Panc1 (cell line): ENCODE measurements at regions not wholly inside any gene's neighbourhood (a gene's known extent, or its start where the extent isn't known, plus 50 kb on each side); places are given as distances from the start of the nearest gene placed in this dataset.

ENCODE experiments used
- ATAC-seq: fragments of 200-7000 bp; cut with Tn5 transposase; 2 replicates; pipeline ENCODE4 v1.9.1; 2020; ENCODE audit warnings: mild to moderate bottlenecking, moderate library complexity
- BruUV-seq: library from RNA; stranded (reverse); fragments of 400-500 nt; replicated peaks from 2 replicates; lab custom pipeline; 2021; lab: Mats Ljungman, UMichigan
- CTCF ChIA-PET: fragments of 300-600 bp; sonication (Branson Sonifier 250); formaldehyde crosslinking; loops from one replicate; lab custom pipeline; 2022; ENCODE audit warnings: antibody characterized with exemption; lab: Charles Lee
- POLR2A ChIA-PET: fragments of 300-600 bp; sonication (Branson Sonifier 250); formaldehyde crosslinking; loops from one replicate; lab custom pipeline; 2022; ENCODE audit warnings: antibody characterized with exemption; lab: Charles Lee
- DNase-seq: peaks from one replicate; pipeline ENCODE4 v3.0.0-alpha.2; 2010; ENCODE audit warnings: low read depth, low spot score
- H3K27ac ChIP-seq: 2 replicates; pipeline ENCODE4 v1.5.1; 2011; ENCODE audit warnings: mild to moderate bottlenecking, low read length, inconsistent platforms
- H3K27me3 ChIP-seq: fragments of 200-500 bp; sonication (Bioruptor generic); 2 replicates; pipeline ENCODE4 v1.6.0; 2014; ENCODE audit warnings: low read length, inconsistent platforms; ENCODE audit not compliant: control insufficient read depth, insufficient read depth
- H3K36me3 ChIP-seq: fragments of 200-500 bp; sonication (Bioruptor generic); 2 replicates; pipeline ENCODE4 v1.5.1; 2014; ENCODE audit warnings: inconsistent platforms, mild to moderate bottlenecking, low read length, moderate library complexity; ENCODE audit not compliant: control insufficient read depth, insufficient read depth
- H3K4me1 ChIP-seq: 2 replicates; pipeline ENCODE4 v1.5.1; 2011; ENCODE audit warnings: inconsistent platforms, mild to moderate bottlenecking, low read length, moderate library complexity; ENCODE audit not compliant: control insufficient read depth, insufficient read depth
- H3K4me3 ChIP-seq, 2 experiments: 2 replicates each; pipeline ENCODE4 v1.5.1; 2011 to 2012; ENCODE audit warnings: low read depth in 2 of 2, low read length in 2 of 2, mild to moderate bottlenecking in 2 of 2, inconsistent platforms in 1 of 2, moderate library complexity in 1 of 2
- H3K9me3 ChIP-seq: fragments of 200-500 bp; sonication (Bioruptor generic); 2 replicates; pipeline ENCODE4 v1.5.1; 2014; ENCODE audit warnings: low read depth, mild to moderate bottlenecking, inconsistent platforms, low read length, moderate library complexity; ENCODE audit not compliant: control insufficient read depth, insufficient read depth
- CTCF ChIP-seq: fragments of 450-650 bp; IDR thresholded peaks from 2 replicates; pipeline ENCODE4 v1.5.1; 2017; ENCODE audit warnings: mild to moderate bottlenecking
- POLR2AphosphoS5 ChIP-seq: IDR thresholded peaks from 2 replicates; pipeline ENCODE4 v1.6.1; 2012; ENCODE audit warnings: mild to moderate bottlenecking, low read depth, low read length, moderate library complexity
- REST ChIP-seq, 2 experiments: IDR thresholded peaks; 2 replicates each; pipeline ENCODE4 v1.6.1; 2011 to 2012; ENCODE audit warnings: low read depth in 2 of 2, control low read depth in 1 of 2, low read length in 1 of 2, mild to moderate bottlenecking in 1 of 2, moderate library complexity in 1 of 2; ENCODE audit not compliant: insufficient read depth in 1 of 2
- SIN3A ChIP-seq: IDR thresholded peaks from 2 replicates; pipeline ENCODE4 v1.6.1; 2012; ENCODE audit warnings: low read depth, mild to moderate bottlenecking, low read length, moderate library complexity, borderline replicate concordance; ENCODE audit not compliant: insufficient read depth
- TCF7L2 ChIP-seq: IDR thresholded peaks from 2 replicates; pipeline ENCODE4 v1.6.1; 2011; ENCODE audit warnings: mild to moderate bottlenecking, low read depth, low read length, inconsistent platforms
- in situ Hi-C: cut with HindIII; loops from 2 replicates; pipeline ENCODE4 v1.10.0; 2016; ENCODE audit warnings: low sequenced_read_pairs, low pct_unique_long_range_greater_than_20kb
- intact Hi-C: fragments of 100-400 bp; cut with micrococcal nuclease; formaldehyde crosslinking; loops from one replicate; pipeline ENCODE4 v1.10.0; 2022; ENCODE audit not compliant: unreplicated experiment

GRCh38 chr1:195709821-195710220 lies 898.4 kb downstream of the KCNT2 start:
- ChIA-PET POLR2A (no interaction called here), CTCF (no interaction called here)
- no peaks in the 10 kb centered on the region for H3K4me1 ChIP-seq
- no peaks in the 10 kb centered on the region for H3K36me3 ChIP-seq
- BruUV-seq = no TSS peak
- TF ChIP-seq REST (IDR thresholded peaks at IDR 0.05; ENCODE audit: insufficient read depth in 1 of 2, low read depth in 2 of 2, low read length in 1 of 2) = no peak
- TF ChIP-seq TCF7L2 = no peak
- no peak for TF ChIP-seq POLR2AphosphoS5
- TF ChIP-seq SIN3A = no peak
- no peak for TF ChIP-seq CTCF
- no peak for ATAC-seq
- H3K4me3 ChIP-seq = no peak overlapping the region
- no peak for DNase-seq
- H3K9me3 ChIP-seq = no peaks in the 10 kb centered on the region
- intact Hi-C loops (no loop called here), in situ Hi-C loops (no loop called here)
- no peak overlapping the region for H3K27ac ChIP-seq
- H3K27me3 ChIP-seq = no peaks in the 10 kb centered on the region

- Histone ChIP-seq H3K27me3 (no peaks in the 10 kb centered on the region), H3K4me3 (no peak overlapping the region), H3K9me3 (no peaks in the 10 kb centered on the region), H3K27ac (no peak overlapping the region), H3K4me1 (no peaks in the 10 kb centered on the region), H3K36me3 (no peaks in the 10 kb centered on the region)
- TF ChIP-seq TCF7L2 (no peak), REST (IDR thresholded peaks at IDR 0.05; ENCODE audit: insufficient read depth in 1 of 2, low read depth in 2 of 2, low read length in 1 of 2) (no peak), CTCF (no peak), SIN3A (no peak), POLR2AphosphoS5 (no peak)
- intact Hi-C loops (no loop called here), in situ Hi-C loops (no loop called here)
- DNase-seq (no peak), ATAC-seq (no peak)
- BruUV-seq = no TSS peak
- CTCF ChIA-PET = no interaction called here
- POLR2A ChIA-PET = no interaction called here
These were observed 904.2 kb downstream of the KCNT2 start for GRCh38 chr1:195704028-195704427.
